SK-N-SH (cell line): ENCODE measurements at regions not wholly inside any gene's neighbourhood (a gene's known extent, or its start where the extent isn't known, plus 50 kb on each side); places are given as distances from the start of the nearest gene placed in this dataset.
A peak's percentile ranks its signal among the peaks of the same experiment; 100 is the strongest.

Source experiments
- CTCF ChIA-PET: fragments of 300-600, 350-600 bp; formaldehyde crosslinking; extraction: SDS; loops from one replicate; lab custom pipeline; 2021; lab: Yijun Ruan, JAX
- POLR2A ChIA-PET: fragments of 350-600 bp; sonication (Branson Sonifier 250); formaldehyde crosslinking; extraction: SDS; loops from one replicate; lab custom pipeline; 2020; ENCODE audit warnings: antibody characterized with exemption, inconsistent platforms; lab: Yijun Ruan, JAX
- DNase-seq: peaks from one replicate; pipeline ENCODE4 v3.0.0; 2012
- H2AFZ ChIP-seq: fragments of 200-600 bp; sonication (generic); 2 replicates; pipeline ENCODE4 v1.8.1; 2016; ENCODE audit warnings: antibody characterized with exemption, mild to moderate bottlenecking, low read depth
- H3F3A ChIP-seq: fragments of 200-600 bp; sonication (generic); replicated peaks from 2 replicates; pipeline ENCODE3; 2016; ENCODE audit warnings: antibody characterized with exemption, mild to moderate bottlenecking; ENCODE audit not compliant: insufficient read depth
- H3K27ac ChIP-seq, 2 experiments: fragments of 200-500 bp in 1 of 2; fragments of 200-600 bp in 1 of 2; sonication (Bioruptor generic) in 1 of 2; sonication (generic), shearing (Covaris generic) in 1 of 2; 2 replicates each; pipeline versions ENCODE4 v1.5.1 to v1.6.1; 2014 to 2016; ENCODE audit warnings: low read depth in 2 of 2, inconsistent platforms in 1 of 2, low read length in 1 of 2, mild to moderate bottlenecking in 1 of 2, mixed read lengths in 1 of 2
- H3K27me3 ChIP-seq: fragments of 200-600 bp; sonication (generic), shearing (Covaris generic); 2 replicates; pipeline ENCODE4 v1.6.1; 2016; ENCODE audit warnings: mixed run types; ENCODE audit not compliant: insufficient read depth
- H3K36me3 ChIP-seq, 2 experiments: fragments of 200-500 bp in 1 of 2; fragments of 200-600 bp in 1 of 2; sonication (Bioruptor generic) in 1 of 2; sonication (generic) in 1 of 2; replicated peaks in 1 of 2; 2 replicates each; pipeline versions ENCODE3 to v1.5.1; 2014 to 2016; ENCODE audit warnings: low read length in 1 of 2, mild to moderate bottlenecking in 1 of 2; ENCODE audit not compliant: insufficient read depth in 2 of 2, control insufficient read depth in 1 of 2
- H3K4me1 ChIP-seq, 2 experiments: fragments of 200-500 bp in 1 of 2; fragments of 200-600 bp in 1 of 2; sonication (Bioruptor generic) in 1 of 2; sonication (generic), shearing (Covaris generic) in 1 of 2; 2 replicates each; pipeline versions ENCODE4 v1.5.1 to v1.6.1; 2014 to 2016; ENCODE audit warnings: low read depth in 1 of 2, low read length in 1 of 2, mixed run types in 1 of 2; ENCODE audit not compliant: insufficient read depth in 2 of 2, control insufficient read depth in 1 of 2
- H3K4me2 ChIP-seq: fragments of 200-600 bp; sonication (generic), shearing (Covaris generic); 2 replicates; pipeline ENCODE4 v1.6.1; 2017; ENCODE audit warnings: mixed run types
- H3K4me3 ChIP-seq, 2 experiments: fragments of 200-500 bp in 1 of 2; fragments of 200-600 bp in 1 of 2; sonication (Bioruptor generic) in 1 of 2; sonication (generic), shearing (Covaris generic) in 1 of 2; 2 replicates each; pipeline versions ENCODE4 v1.5.1 to v1.8.1; 2014 to 2016; ENCODE audit warnings: low read depth in 2 of 2, inconsistent platforms in 1 of 2, low read length in 1 of 2, mild to moderate bottlenecking in 1 of 2, mixed read lengths in 1 of 2, moderate library complexity in 1 of 2
- H3K79me2 ChIP-seq: fragments of 200-600 bp; sonication (generic); 2 replicates; pipeline ENCODE4 v1.8.1; 2017; ENCODE audit warnings: mild to moderate bottlenecking; ENCODE audit not compliant: insufficient read depth
- H3K9ac ChIP-seq: fragments of 200-600 bp; sonication (generic); 2 replicates; pipeline ENCODE4 v1.6.1; 2017; ENCODE audit warnings: mixed run types
- H3K9me2 ChIP-seq: fragments of 200-600 bp; sonication (generic); 2 replicates; pipeline ENCODE4 v1.6.1; 2017; ENCODE audit warnings: mixed run types
- H3K9me3 ChIP-seq: fragments of 200-600 bp; sonication (generic); 2 replicates; pipeline ENCODE4 v1.6.1; 2017; ENCODE audit warnings: mixed run types, mild to moderate bottlenecking, moderate library complexity
- H4K20me1 ChIP-seq: fragments of 200-600 bp; sonication (generic); 2 replicates; pipeline ENCODE4 v1.6.1; 2017; ENCODE audit warnings: mild to moderate bottlenecking, mixed run types; ENCODE audit not compliant: insufficient read depth
- CHD2 ChIP-seq: fragments of 150-350 bp; IDR thresholded peaks from 2 replicates; pipeline ENCODE4 v1.6.1; 2018; ENCODE audit warnings: low read length; ENCODE audit not compliant: partially characterized antibody
- ELF1 ChIP-seq: IDR thresholded peaks from 2 replicates; pipeline ENCODE4 v1.4.0; 2012
- FOSL2 ChIP-seq: IDR thresholded peaks from 2 replicates; pipeline ENCODE4 v1.4.0; 2012; ENCODE audit warnings: low read depth, mild to moderate bottlenecking, moderate library complexity, borderline replicate concordance
- FOXJ3 ChIP-seq: sonication (generic); formaldehyde crosslinking; IDR thresholded peaks from 2 replicates; pipeline ENCODE4 v1.5.1; 2020; ENCODE audit warnings: mild to moderate bottlenecking, missing genetic modification reagents
- FOXM1 ChIP-seq: IDR thresholded peaks from 2 replicates; pipeline ENCODE4 v1.4.0; 2012; ENCODE audit warnings: low read depth, mild to moderate bottlenecking
- GATA2 ChIP-seq: sonication (generic); formaldehyde crosslinking; IDR thresholded peaks from 2 replicates; pipeline ENCODE4 v1.5.0; 2020; ENCODE audit warnings: mild to moderate bottlenecking, missing genetic modification reagents
- JUND ChIP-seq: IDR thresholded peaks from 2 replicates; pipeline ENCODE4 v1.4.0; 2012
- MAX ChIP-seq: IDR thresholded peaks from 2 replicates; pipeline ENCODE4 v1.4.0; 2012; ENCODE audit warnings: low read depth
- MXI1 ChIP-seq: IDR thresholded peaks from 2 replicates; pipeline ENCODE4 v1.6.1; 2012; ENCODE audit warnings: mild to moderate bottlenecking, low read depth, low read length, improper control_type of control experiment
- NFIC ChIP-seq: IDR thresholded peaks from 2 replicates; pipeline ENCODE4 v1.4.0; 2012; ENCODE audit warnings: borderline replicate concordance
- NRF1 ChIP-seq: IDR thresholded peaks from 2 replicates; pipeline ENCODE4 v1.6.1; 2012; ENCODE audit warnings: low read depth, mild to moderate bottlenecking, low read length
- PBX3 ChIP-seq: IDR thresholded peaks from 2 replicates; pipeline ENCODE4; 2012
- RAD21 ChIP-seq: IDR thresholded peaks from 2 replicates; pipeline ENCODE4 v1.6.1; 2012; ENCODE audit warnings: mild to moderate bottlenecking, low read length
- RCOR1 ChIP-seq: fragments of 150-350 bp; IDR thresholded peaks from 2 replicates; pipeline ENCODE4 v1.6.1; 2017; ENCODE audit warnings: antibody characterized with exemption, low read length
- RXRA ChIP-seq: IDR thresholded peaks from 2 replicates; pipeline ENCODE4 v1.4.0; 2012; ENCODE audit warnings: low read depth, mild to moderate bottlenecking, borderline replicate concordance
- SIN3A ChIP-seq: IDR thresholded peaks from 2 replicates; pipeline ENCODE4 v1.6.1; 2012; ENCODE audit warnings: low read depth, mild to moderate bottlenecking, low read length, moderate library complexity, borderline replicate concordance
- SMC3 ChIP-seq: IDR thresholded peaks from 2 replicates; pipeline ENCODE4 v1.6.1; 2012; ENCODE audit warnings: low read depth, low read length, improper control_type of control experiment
- TAF1 ChIP-seq: IDR thresholded peaks from 2 replicates; pipeline ENCODE4 v1.6.1; 2012; ENCODE audit warnings: low read depth, mild to moderate bottlenecking, low read length, moderate library complexity, borderline replicate concordance
- WGBS: methylation state at CpG from one replicate; pipeline ENCODE4 v1.1.6; 2017; ENCODE audit warnings: low lambda C conversion rate; 5-methylcytosine and 5-hydroxymethylcytosine counted together
- TF ChIP-seq, protein P1 (sequence below): fragments of 150-350 bp; IDR thresholded peaks from 2 replicates; pipeline ENCODE4 v1.6.1; 2017; ENCODE audit warnings: antibody characterized with exemption, low read length, low read depth, borderline replicate concordance

DNA sequence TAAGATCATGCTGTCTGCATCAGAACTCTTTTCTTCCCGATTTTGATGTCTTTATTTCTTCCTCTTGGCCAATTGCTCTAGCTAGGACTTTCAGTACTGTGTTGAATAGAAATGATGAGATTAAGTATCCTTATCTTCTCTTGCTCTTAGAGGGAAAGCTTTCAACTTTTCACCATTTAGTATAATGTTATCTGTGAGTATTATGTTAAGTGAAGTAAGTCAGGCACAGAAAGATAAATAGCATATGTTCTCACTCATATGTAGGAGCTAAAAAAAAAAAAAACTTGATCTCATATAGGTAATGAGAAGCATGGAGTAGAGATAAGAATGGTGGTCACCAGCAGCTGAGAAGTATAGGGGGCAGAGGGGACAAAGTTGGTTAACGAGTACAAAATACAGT, 1089.5 kb downstream of the TDRD15 start:
- Histone ChIP-seq H4K20me1 (no peaks in the 10 kb centered on the region), H3K27ac (no peak overlapping the region; a peak in 2 of 4 replicates), H3K79me2 (no peaks in the 10 kb centered on the region), H3F3A (no peaks in the 10 kb centered on the region), H3K9me2 (no peaks in the 10 kb centered on the region), H3K36me3 (no peaks in the 10 kb centered on the region), H3K4me2 (no peak overlapping the region), H3K4me1 (no peaks in the 10 kb centered on the region; a peak in 1 of 4 replicates), H3K27me3 (no peaks in the 10 kb centered on the region), H3K9me3 (peaks cover 3% of the 10 kb centered on the region; the same call in 1 of the 2 replicates), H3K4me3 (no peak overlapping the region), H2AFZ (no peak overlapping the region), H3K9ac (no peak overlapping the region)
- DNase-seq, result no peak
- CTCF ChIA-PET, result no interaction called here
- POLR2A ChIA-PET, result no interaction called here
- TF ChIP-seq RCOR1 (peak; percentile 6; the same call in 1 of the 2 replicates), NFIC (no peak), GATA2 (CRISPR knock-in tag) (peak; percentile 44; the same call in 1 of the 2 replicates)
- 15% methylated on average over 2 of the region's 2 CpGs for WGBS

DNA sequence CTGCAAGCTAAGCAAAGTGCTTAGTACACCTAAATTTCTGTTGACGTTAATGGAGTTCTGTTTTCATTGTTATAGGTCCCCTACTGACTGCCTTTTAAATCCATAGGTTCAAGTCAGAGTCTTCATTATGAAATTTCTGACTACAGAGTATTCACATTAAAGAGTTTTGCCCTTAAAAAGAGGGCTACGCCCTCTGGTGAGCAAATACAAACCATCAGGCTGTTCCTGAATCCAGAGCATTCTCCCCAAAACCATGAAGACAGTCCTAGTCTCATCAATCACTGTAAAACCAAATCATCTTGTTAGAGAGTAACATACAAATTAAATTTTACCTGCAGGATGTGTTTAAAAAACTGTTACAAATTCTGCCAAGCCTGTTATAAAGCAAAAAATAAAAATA, 1091.7 kb downstream of the TDRD15 start:
- Histone ChIP-seq H3K4me3 (no peak overlapping the region), H3K27me3 (no peaks in the 10 kb centered on the region), H3K36me3 (no peaks in the 10 kb centered on the region), H3K79me2 (no peaks in the 10 kb centered on the region), H3K9me2 (no peaks in the 10 kb centered on the region), H2AFZ (no peak overlapping the region), H3K4me1 (no peaks in the 10 kb centered on the region; a peak in 1 of 4 replicates), H3K9ac (no peak overlapping the region), H3F3A (no peaks in the 10 kb centered on the region), H3K4me2 (no peak overlapping the region), H4K20me1 (no peaks in the 10 kb centered on the region), H3K9me3 (peaks cover 3% of the 10 kb centered on the region; the same call in 1 of the 2 replicates), H3K27ac (no peak overlapping the region)
- TF ChIP-seq RAD21, result peak; percentile 39; the same call in 1 of the 2 replicates
- no peak for TF ChIP-seq NFIC
- CTCF ChIA-PET, result no interaction called here
- WGBS, result 22% methylated on average over 2 of the region's 2 CpGs
- POLR2A ChIA-PET, result no interaction called here
- no peak for DNase-seq

DNA sequence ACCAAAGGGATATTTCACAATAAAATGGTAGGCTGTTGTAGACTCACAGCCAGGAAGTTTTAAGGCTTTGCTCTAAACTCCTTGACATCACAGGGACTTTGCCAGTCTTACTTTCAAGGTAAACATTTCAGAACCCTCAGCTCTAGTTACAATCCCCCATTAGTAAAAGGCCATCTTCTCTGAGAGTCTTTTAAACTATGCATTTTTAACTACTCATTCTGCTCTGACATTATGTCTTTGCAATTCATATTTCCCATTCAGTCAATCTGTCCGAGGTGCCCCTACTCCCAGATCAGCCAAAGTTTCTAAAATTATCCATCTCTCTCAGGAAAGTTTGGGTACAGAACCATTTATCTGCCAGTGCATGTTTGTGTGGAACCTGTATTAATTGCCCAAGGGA, 1094.1 kb downstream of the TDRD15 start:
- no peak for DNase-seq
- no peaks in the 10 kb centered on the region for H3K27me3 ChIP-seq
- H2AFZ ChIP-seq, result no peak overlapping the region
- 10% methylated on average over 1 of the region's 1 CpG for WGBS
- no peaks in the 10 kb centered on the region; a peak in 1 of 4 replicates for H3K4me1 ChIP-seq
- no peak overlapping the region for H3K4me3 ChIP-seq
- CTCF ChIA-PET, result interaction anchor here (0.6 to 1.8 kb wide), 6 partner anchors 8 to 900 kb away, joined by 3 to 4 read pairs (median 3); no protein-coding TSS in a partner anchor
- H3K27ac ChIP-seq, result no peak overlapping the region
- H3K9me2 ChIP-seq, result no peaks in the 10 kb centered on the region
- peaks cover under 1% of the 10 kb centered on the region; the same call in 1 of the 2 replicates for H3K9me3 ChIP-seq
- no peak overlapping the region for H3K4me2 ChIP-seq
- no peaks in the 10 kb centered on the region for H4K20me1 ChIP-seq
- no peaks in the 10 kb centered on the region for H3K79me2 ChIP-seq
- no peak for TF ChIP-seq MXI1
- TF ChIP-seq FOSL2, result no peak
- TF ChIP-seq FOXJ3 (CRISPR knock-in tag), result no peak
- no peak for TF ChIP-seq PBX3
- no peak for TF ChIP-seq SIN3A
- TF ChIP-seq ELF1, result no peak
- no peak for TF ChIP-seq RXRA
- no peak for TF ChIP-seq TAF1
- TF ChIP-seq CHD2, result no peak
- no peak for TF ChIP-seq FOXM1
- no peak for TF ChIP-seq SMC3
- no peak for TF ChIP-seq MAX
- no peak for TF ChIP-seq RCOR1
- no peak for TF ChIP-seq NRF1
- TF ChIP-seq, protein P1, sequence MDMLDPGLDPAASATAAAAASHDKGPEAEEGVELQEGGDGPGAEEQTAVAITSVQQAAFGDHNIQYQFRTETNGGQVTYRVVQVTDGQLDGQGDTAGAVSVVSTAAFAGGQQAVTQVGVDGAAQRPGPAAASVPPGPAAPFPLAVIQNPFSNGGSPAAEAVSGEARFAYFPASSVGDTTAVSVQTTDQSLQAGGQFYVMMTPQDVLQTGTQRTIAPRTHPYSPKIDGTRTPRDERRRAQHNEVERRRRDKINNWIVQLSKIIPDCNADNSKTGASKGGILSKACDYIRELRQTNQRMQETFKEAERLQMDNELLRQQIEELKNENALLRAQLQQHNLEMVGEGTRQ, result no peak
- TF ChIP-seq JUND, result no peak
- POLR2A ChIA-PET, result no interaction called here
- H3K9ac ChIP-seq, result no peak overlapping the region
- no peaks in the 10 kb centered on the region for H3K36me3 ChIP-seq
- no peaks in the 10 kb centered on the region for H3F3A ChIP-seq
